WTC11 (cell line): ENCODE measurements at regions not wholly inside any gene's neighbourhood (a gene's known extent, or its start where the extent isn't known, plus 50 kb on each side); places are given as distances from the start of the nearest gene placed in this dataset.

Experiments
- ATF1 ChIP-seq: sonication (generic); formaldehyde crosslinking; IDR thresholded peaks from 2 replicates; pipeline ENCODE4 v1.8.1; 2023; ENCODE audit warnings: mild to moderate bottlenecking, moderate library complexity, missing genetic modification reagents
- CTCF ChIP-seq: fragments of 200-600 bp; IDR thresholded peaks from 2 replicates; pipeline ENCODE4 v1.8.0; 2022; ENCODE audit warnings: antibody characterized with exemption
- FOXK1 ChIP-seq: sonication (generic); formaldehyde crosslinking; IDR thresholded peaks from 2 replicates; pipeline ENCODE4 v1.8.0; 2022; ENCODE audit warnings: mild to moderate bottlenecking, moderate library complexity, missing genetic modification reagents
- MLX ChIP-seq: sonication (generic); formaldehyde crosslinking; IDR thresholded peaks from 2 replicates; pipeline ENCODE4 v1.8.1; 2023; ENCODE audit warnings: mild to moderate bottlenecking, missing genetic modification reagents, moderate library complexity
- RORB ChIP-seq: fragments of 250-450 bp; sonication (Bioruptor Pico); IDR thresholded peaks from 2 replicates; pipeline ENCODE4 v1.9.0; 2021; ENCODE audit warnings: mild to moderate bottlenecking
- SOX15 ChIP-seq: fragments of 250-450 bp; sonication (Bioruptor Pico); IDR thresholded peaks from 2 replicates; pipeline ENCODE4 v1.9.0; 2021; ENCODE audit warnings: mild to moderate bottlenecking
- TCF7 ChIP-seq: sonication (generic); formaldehyde crosslinking; IDR thresholded peaks from 2 replicates; pipeline ENCODE4 v1.8.0; 2022; ENCODE audit warnings: mild to moderate bottlenecking, low read depth, missing genetic modification reagents, moderate library complexity
- TEAD4 ChIP-seq: sonication (generic); formaldehyde crosslinking; IDR thresholded peaks from 2 replicates; pipeline ENCODE4 v1.8.0; 2022; ENCODE audit warnings: mild to moderate bottlenecking, missing genetic modification reagents

GRCh38 chr4:122297694-122298093, 81.1 kb upstream of the ADAD1 start:
- TF ChIP-seq CTCF (no peak), FOXK1 (CRISPR knock-in tag) (no peak), RORB (no peak), TEAD4 (CRISPR knock-in tag) (no peak), MLX (CRISPR knock-in tag) (no peak), TCF7 (CRISPR knock-in tag) (no peak), SOX15 (CRISPR knock-in tag) (no peak), ATF1 (no peak)
